NCI-H82 treated with DMSO at 0.1 percent for 48 hours (cell line): ENCODE measurements at regions not wholly inside any gene's neighbourhood (a gene's known extent, or its start where the extent isn't known, plus 50 kb on each side); places are given as distances from the start of the nearest gene placed in this dataset.
A peak's percentile ranks its signal among the peaks of the same experiment; 100 is the strongest.
"Not testable (repeated sequence)": the region's sequence is repeated elsewhere in the genome, so short reads cannot be mapped to it uniquely, and the experiment has no call there.

Experiments used
- DNase-seq: peaks from one replicate; lab custom pipeline; 2025; ENCODE audit not compliant: unreplicated experiment; lab: John Stamatoyannopoulos, UW

GRCh38 chr14:56419750-56420149 is 159.8 kb upstream of the TMEM260 start:
- peak; percentile 85 for DNase-seq

- DNase-seq, result no peak
Observed at GRCh38 chr14:56422221-56422620, 157.4 kb upstream of the TMEM260 start.

GRCh38 chr14:56422703-56423213 is 156.8 kb upstream of the TMEM260 start:
- DNase-seq, result peak; percentile 94

- no peak for DNase-seq
Observed at GRCh38 chr14:56423544-56423943, 156.1 kb upstream of the TMEM260 start.

- DNase-seq, result no peak
Observed at GRCh38 chr14:56431013-56431412, 148.6 kb upstream of the TMEM260 start.

GRCh38 chr14:56449670-56450213 is 129.9 kb upstream of the TMEM260 start:
- DNase-seq, result no peak

GRCh38 chr14:56452940-56453339 is 126.7 kb upstream of the TMEM260 start:
- no peak for DNase-seq

- not testable (repeated sequence) for DNase-seq
Observed at GRCh38 chr14:56454680-56455079, 124.9 kb upstream of the TMEM260 start.

- DNase-seq, result no peak
Observed at GRCh38 chr14:56460469-56460868, 119.1 kb upstream of the TMEM260 start.

- no peak for DNase-seq
Observed at GRCh38 chr14:56461276-56462275, 118.0 kb upstream of the TMEM260 start.

- DNase-seq, result no peak
Observed at GRCh38 chr14:56463271-56463890, 116.2 kb upstream of the TMEM260 start.

GRCh38 chr14:56471056-56471455 is 108.5 kb upstream of the TMEM260 start:
- no peak for DNase-seq

- peak; percentile 88 for DNase-seq
Observed at GRCh38 chr14:56474419-56475022, 105.1 kb upstream of the TMEM260 start.

- peak; percentile 94 for DNase-seq
Observed at GRCh38 chr14:56482310-56482911, 97.2 kb upstream of the TMEM260 start.

- peak; percentile 66 for DNase-seq
Observed at GRCh38 chr14:56487090-56487667, 92.4 kb upstream of the TMEM260 start.

GRCh38 chr14:56487761-56488160 is 91.8 kb upstream of the TMEM260 start:
- DNase-seq, result no peak

- no peak for DNase-seq
Observed at GRCh38 chr14:56488306-56488705, 91.3 kb upstream of the TMEM260 start.

- DNase-seq, result peak; percentile 84
Observed at GRCh38 chr14:56490379-56490778, 89.2 kb upstream of the TMEM260 start.

- DNase-seq, result peak; percentile 100
Observed at GRCh38 chr14:56491299-56492285, 88.0 kb upstream of the TMEM260 start.
